GM18909 (cell line): ENCODE measurements at regions not wholly inside any gene's neighbourhood (a gene's known extent, or its start where the extent isn't known, plus 50 kb on each side); places are given as distances from the start of the nearest gene placed in this dataset.
"Not testable (repeated sequence)": the region's sequence is repeated elsewhere in the genome, so short reads cannot be mapped to it uniquely, and the experiment has no call there.

Experiments
- ATAC-seq: cut with Tn5 transposase; IDR thresholded peaks from one replicate; pipeline ENCODE4 v1.9.1; 2021; ENCODE audit warnings: mild to moderate bottlenecking; ENCODE audit not compliant: unreplicated experiment, poor library complexity

GRCh38 chr1:222084048-222084447 lies 342.2 kb upstream of the DUSP10 start:
- no peak for ATAC-seq

GRCh38 chr1:222081859-222082258 lies 340.0 kb upstream of the DUSP10 start:
- ATAC-seq = no peak

- ATAC-seq = no peak
Observed at GRCh38 chr1:222079566-222079965, 337.7 kb upstream of the DUSP10 start.

- ATAC-seq = no peak
Observed at GRCh38 chr1:222077206-222077605, 335.3 kb upstream of the DUSP10 start.

GRCh38 chr1:222074317-222074716 lies 332.4 kb upstream of the DUSP10 start:
- no peak for ATAC-seq

- no peak for ATAC-seq
Observed at GRCh38 chr1:222073307-222073995, 331.6 kb upstream of the DUSP10 start.

- ATAC-seq = no peak
Observed at GRCh38 chr1:222071387-222071786, 329.5 kb upstream of the DUSP10 start.

GRCh38 chr1:222068937-222069336 lies 327.0 kb upstream of the DUSP10 start:
- ATAC-seq = no peak

GRCh38 chr1:222068101-222068500 lies 326.2 kb upstream of the DUSP10 start:
- no peak for ATAC-seq

GRCh38 chr1:222066539-222066938 lies 324.6 kb upstream of the DUSP10 start:
- ATAC-seq = no peak

GRCh38 chr1:222065234-222065633 lies 323.3 kb upstream of the DUSP10 start:
- no peak for ATAC-seq

GRCh38 chr1:222064388-222065211 lies 322.7 kb upstream of the DUSP10 start:
- no peak for ATAC-seq

GRCh38 chr1:222062640-222063039 lies 320.8 kb upstream of the DUSP10 start:
- no peak for ATAC-seq

GRCh38 chr1:222061711-222062359 lies 319.9 kb upstream of the DUSP10 start:
- no peak for ATAC-seq

GRCh38 chr1:222060210-222060916 lies 318.5 kb upstream of the DUSP10 start:
- no peak for ATAC-seq

GRCh38 chr1:222058249-222058648 lies 316.4 kb upstream of the DUSP10 start:
- ATAC-seq = no peak

- ATAC-seq = no peak
Observed at GRCh38 chr1:222057162-222057561, 315.3 kb upstream of the DUSP10 start.

GRCh38 chr1:222054416-222054815 lies 312.5 kb upstream of the DUSP10 start:
- ATAC-seq = no peak

GRCh38 chr1:222053790-222054294 lies 312.0 kb upstream of the DUSP10 start:
- no peak for ATAC-seq

- not testable (repeated sequence) for ATAC-seq
Observed at GRCh38 chr1:222051311-222051710, 309.4 kb upstream of the DUSP10 start.
